Activated T-helper 17 cell treated with anti-CD3 and anti-CD28 coated beads, Interleukin-2, amount 50 U/mL, for 72 hours (primary cell): ENCODE measurements at regions not wholly inside any gene's neighbourhood (a gene's known extent, or its start where the extent isn't known, plus 50 kb on each side); places are given as distances from the start of the nearest gene placed in this dataset.

Source experiments
- ATAC-seq: fragments of 150-1000 bp; cut with Tn5 transposase; replicated peaks from 2 replicates; pipeline ENCODE4 v1.10.0; 2021; ENCODE audit warnings: mild to moderate bottlenecking, moderate library complexity
- H3K27ac Mint-ChIP-seq: one replicate; pipeline ENCODE4 v1.8.0; 2022; ENCODE audit warnings: mixed read lengths
- H3K27me3 Mint-ChIP-seq: one replicate; pipeline ENCODE4 v1.8.0; 2022; ENCODE audit warnings: mixed read lengths
- H3K36me3 Mint-ChIP-seq: one replicate; pipeline ENCODE4 v1.8.0; 2022; ENCODE audit warnings: low read depth, mild to moderate bottlenecking, mixed read lengths
- H3K4me1 Mint-ChIP-seq: one replicate; pipeline ENCODE4 v1.8.0; 2022; ENCODE audit warnings: mixed read lengths
- H3K4me3 Mint-ChIP-seq: one replicate; pipeline ENCODE4 v1.8.0; 2022; ENCODE audit warnings: mild to moderate bottlenecking, mixed read lengths
- H3K9me3 Mint-ChIP-seq: one replicate; pipeline ENCODE4 v1.8.0; 2022; ENCODE audit warnings: mixed read lengths

GRCh38 chr10:119996944-119997343 is 104.4 kb downstream of the SEC23IP start:
- no peak overlapping the region for H3K4me3 Mint-ChIP-seq
- ATAC-seq = no peak
- peaks cover 12% of the 10 kb centered on the region for H3K9me3 Mint-ChIP-seq
- no peaks in the 10 kb centered on the region for H3K4me1 Mint-ChIP-seq
- no peaks in the 10 kb centered on the region for H3K36me3 Mint-ChIP-seq
- H3K27me3 Mint-ChIP-seq = peaks cover 49% of the 10 kb centered on the region
- no peak overlapping the region for H3K27ac Mint-ChIP-seq

GRCh38 chr10:119997429-119997828 is 104.9 kb downstream of the SEC23IP start:
- H3K27ac Mint-ChIP-seq = no peak overlapping the region
- H3K9me3 Mint-ChIP-seq = peaks cover 12% of the 10 kb centered on the region
- H3K4me3 Mint-ChIP-seq = no peak overlapping the region
- no peaks in the 10 kb centered on the region for H3K36me3 Mint-ChIP-seq
- H3K4me1 Mint-ChIP-seq = no peaks in the 10 kb centered on the region
- H3K27me3 Mint-ChIP-seq = peaks cover 54% of the 10 kb centered on the region
- ATAC-seq = no peak

GRCh38 chr10:120002785-120003184 is 110.3 kb downstream of the SEC23IP start:
- Mint-ChIP-seq H3K27me3 (peaks cover 56% of the 10 kb centered on the region), H3K27ac (no peak overlapping the region), H3K36me3 (no peaks in the 10 kb centered on the region), H3K4me3 (no peak overlapping the region), H3K4me1 (no peaks in the 10 kb centered on the region), H3K9me3 (no peaks in the 10 kb centered on the region)
- ATAC-seq = no peak

GRCh38 chr10:120005207-120006201 is 113.0 kb downstream of the SEC23IP start:
- Mint-ChIP-seq H3K9me3 (no peaks in the 10 kb centered on the region), H3K4me1 (no peaks in the 10 kb centered on the region), H3K36me3 (no peaks in the 10 kb centered on the region), H3K27ac (no peak overlapping the region), H3K27me3 (peaks cover 51% of the 10 kb centered on the region), H3K4me3 (no peak overlapping the region)
- no peak for ATAC-seq

- Mint-ChIP-seq H3K4me1 (no peaks in the 10 kb centered on the region), H3K27ac (no peak overlapping the region), H3K36me3 (no peaks in the 10 kb centered on the region), H3K9me3 (no peaks in the 10 kb centered on the region), H3K27me3 (peaks cover 38% of the 10 kb centered on the region), H3K4me3 (no peak overlapping the region)
- ATAC-seq = no peak
Observed at GRCh38 chr10:120007261-120007660, 114.7 kb downstream of the SEC23IP start.

GRCh38 chr10:120011359-120012130 is 119.0 kb downstream of the SEC23IP start:
- Mint-ChIP-seq H3K27ac (no peak overlapping the region), H3K4me3 (no peak overlapping the region), H3K36me3 (no peaks in the 10 kb centered on the region), H3K4me1 (no peaks in the 10 kb centered on the region), H3K9me3 (no peaks in the 10 kb centered on the region), H3K27me3 (peaks cover 29% of the 10 kb centered on the region)
- ATAC-seq = no peak

- no peak for ATAC-seq
- Mint-ChIP-seq H3K27me3 (peaks cover 32% of the 10 kb centered on the region), H3K4me1 (no peaks in the 10 kb centered on the region), H3K4me3 (no peak overlapping the region), H3K9me3 (no peaks in the 10 kb centered on the region), H3K27ac (no peak overlapping the region), H3K36me3 (no peaks in the 10 kb centered on the region)
Observed at GRCh38 chr10:120012131-120012400, 119.5 kb downstream of the SEC23IP start.

GRCh38 chr10:120012566-120012965 is 120.0 kb downstream of the SEC23IP start:
- Mint-ChIP-seq H3K9me3 (no peaks in the 10 kb centered on the region), H3K36me3 (no peaks in the 10 kb centered on the region), H3K27me3 (peaks cover 30% of the 10 kb centered on the region), H3K4me3 (no peak overlapping the region), H3K4me1 (no peaks in the 10 kb centered on the region), H3K27ac (no peak overlapping the region)
- ATAC-seq = no peak

GRCh38 chr10:120014031-120014430 is 121.5 kb downstream of the SEC23IP start:
- Mint-ChIP-seq H3K4me3 (no peak overlapping the region), H3K36me3 (no peaks in the 10 kb centered on the region), H3K27me3 (peaks cover 28% of the 10 kb centered on the region)

GRCh38 chr10:120015064-120015463 is 122.5 kb downstream of the SEC23IP start:
- peaks cover 27% of the 10 kb centered on the region for H3K27me3 Mint-ChIP-seq
- no peak overlapping the region for H3K4me3 Mint-ChIP-seq
- H3K27ac Mint-ChIP-seq = no peak overlapping the region
- no peaks in the 10 kb centered on the region for H3K4me1 Mint-ChIP-seq
- no peaks in the 10 kb centered on the region for H3K9me3 Mint-ChIP-seq
- no peaks in the 10 kb centered on the region for H3K36me3 Mint-ChIP-seq
- no peak for ATAC-seq

More at GRCh38 chr10:120014031-120014430, 121.5 kb downstream of the SEC23IP start:
- Mint-ChIP-seq H3K4me1 (no peaks in the 10 kb centered on the region), H3K27ac (no peak overlapping the region), H3K9me3 (no peaks in the 10 kb centered on the region)
- ATAC-seq = no peak

GRCh38 chr10:120016906-120017305 is 124.4 kb downstream of the SEC23IP start:
- H3K4me3 Mint-ChIP-seq = no peak overlapping the region
- H3K4me1 Mint-ChIP-seq = no peaks in the 10 kb centered on the region
- no peak overlapping the region for H3K27ac Mint-ChIP-seq
- no peaks in the 10 kb centered on the region for H3K9me3 Mint-ChIP-seq
- no peaks in the 10 kb centered on the region for H3K36me3 Mint-ChIP-seq
- peaks cover 35% of the 10 kb centered on the region for H3K27me3 Mint-ChIP-seq
- no peak for ATAC-seq

GRCh38 chr10:120017733-120018417 is 125.3 kb downstream of the SEC23IP start:
- Mint-ChIP-seq H3K27me3 (peaks cover 38% of the 10 kb centered on the region), H3K4me1 (no peaks in the 10 kb centered on the region), H3K36me3 (no peaks in the 10 kb centered on the region), H3K9me3 (no peaks in the 10 kb centered on the region), H3K27ac (no peak overlapping the region), H3K4me3 (no peak overlapping the region)
- ATAC-seq = no peak

GRCh38 chr10:120018695-120019094 is 126.2 kb downstream of the SEC23IP start:
- Mint-ChIP-seq H3K36me3 (no peaks in the 10 kb centered on the region), H3K27ac (no peak overlapping the region), H3K9me3 (no peaks in the 10 kb centered on the region), H3K4me3 (no peak overlapping the region), H3K4me1 (no peaks in the 10 kb centered on the region), H3K27me3 (peaks cover 43% of the 10 kb centered on the region)
- ATAC-seq = no peak

- Mint-ChIP-seq H3K27me3 (peaks cover 49% of the 10 kb centered on the region), H3K36me3 (no peaks in the 10 kb centered on the region), H3K4me1 (no peaks in the 10 kb centered on the region), H3K9me3 (no peaks in the 10 kb centered on the region), H3K27ac (no peak overlapping the region), H3K4me3 (no peak overlapping the region)
- ATAC-seq = no peak
Observed at GRCh38 chr10:120019568-120019967, 127.0 kb downstream of the SEC23IP start.
